GM18502 (cell line): ENCODE measurements at regions not wholly inside any gene's neighbourhood (a gene's known extent, or its start where the extent isn't known, plus 50 kb on each side); places are given as distances from the start of the nearest gene placed in this dataset.
"Not testable (repeated sequence)": the region's sequence is repeated elsewhere in the genome, so short reads cannot be mapped to it uniquely, and the experiment has no call there.

Experiments used
- ATAC-seq: cut with Tn5 transposase; IDR thresholded peaks from one replicate; pipeline ENCODE4 v1.9.1; 2021; ENCODE audit warnings: mild to moderate bottlenecking; ENCODE audit not compliant: unreplicated experiment, poor library complexity

DNA sequence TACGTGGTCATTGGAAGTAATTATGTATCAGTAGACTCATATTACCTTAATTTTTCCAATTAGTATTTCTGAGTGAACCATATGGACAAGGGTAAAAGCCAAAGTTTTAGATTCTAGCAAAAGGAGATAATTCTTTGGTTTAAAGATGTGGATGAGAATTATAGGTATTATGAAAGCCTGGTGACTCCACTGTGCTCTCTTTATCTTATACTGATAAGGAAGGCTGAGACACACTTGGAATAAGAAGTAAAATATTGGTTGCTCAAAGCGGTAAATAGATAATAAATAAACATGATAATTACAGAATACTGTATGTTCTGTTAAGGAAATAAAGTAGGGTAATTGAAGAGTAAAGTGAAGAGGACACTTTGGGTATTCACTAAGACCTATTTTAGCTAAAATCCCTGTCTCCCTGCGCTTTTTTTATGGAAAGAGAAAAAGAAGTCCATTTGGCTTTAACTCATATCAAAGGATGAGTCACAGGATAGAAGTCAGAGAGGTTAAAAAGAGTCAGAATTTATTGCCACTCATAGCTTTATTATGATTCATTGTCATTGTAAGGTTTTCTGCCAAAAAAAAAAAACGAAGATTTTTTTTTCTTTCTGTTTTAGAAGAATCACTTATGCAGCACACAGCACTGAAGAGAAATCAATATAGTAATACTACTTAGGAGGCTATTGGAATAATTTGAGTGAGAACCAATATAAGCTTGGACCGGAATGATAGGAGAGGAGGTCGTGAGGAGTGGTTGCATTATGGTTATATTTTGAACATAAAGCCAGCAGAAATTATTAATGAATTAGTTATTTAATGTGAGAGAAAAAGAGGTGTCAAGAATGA lies 2463.1 kb downstream of the ARAP2 start:
- ATAC-seq = no peak

DNA sequence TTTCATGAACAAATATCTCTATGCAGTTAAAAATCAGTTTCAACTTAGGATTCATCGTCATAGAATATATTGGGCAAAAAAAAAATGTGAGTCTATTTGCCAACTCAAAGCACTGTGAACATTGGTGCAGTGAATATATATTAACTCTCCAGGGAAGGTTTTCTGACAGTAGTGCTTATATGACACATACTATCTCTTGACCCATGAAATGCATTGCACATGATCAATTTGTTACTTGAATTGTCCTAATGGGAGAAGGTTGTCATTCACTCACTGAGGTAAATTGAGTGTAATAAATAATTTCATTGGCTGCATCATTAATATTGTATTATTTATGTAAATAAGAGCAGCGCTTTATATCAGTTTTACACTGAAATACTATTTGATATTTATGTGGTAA lies 2458.5 kb downstream of the ARAP2 start:
- no peak for ATAC-seq

DNA sequence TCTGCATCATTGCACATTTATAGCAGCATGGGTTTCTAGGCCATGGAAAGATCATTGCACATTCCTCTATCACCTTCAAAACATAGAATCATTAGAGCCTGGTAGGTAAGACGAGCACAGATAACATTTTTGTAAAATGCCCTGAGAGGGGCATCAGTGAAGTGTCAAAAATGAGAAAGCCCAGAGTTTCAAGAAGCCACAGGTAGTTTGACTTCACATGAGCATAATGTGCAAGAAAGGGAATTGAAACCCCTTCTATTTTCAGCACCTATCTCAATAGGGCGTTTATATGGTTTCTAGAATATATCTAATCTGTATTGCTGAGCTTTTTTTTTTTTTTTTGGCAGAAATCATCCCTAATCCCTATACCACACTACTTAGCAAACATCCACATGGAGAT lies 2441.7 kb downstream of the ARAP2 start:
- no peak for ATAC-seq

DNA sequence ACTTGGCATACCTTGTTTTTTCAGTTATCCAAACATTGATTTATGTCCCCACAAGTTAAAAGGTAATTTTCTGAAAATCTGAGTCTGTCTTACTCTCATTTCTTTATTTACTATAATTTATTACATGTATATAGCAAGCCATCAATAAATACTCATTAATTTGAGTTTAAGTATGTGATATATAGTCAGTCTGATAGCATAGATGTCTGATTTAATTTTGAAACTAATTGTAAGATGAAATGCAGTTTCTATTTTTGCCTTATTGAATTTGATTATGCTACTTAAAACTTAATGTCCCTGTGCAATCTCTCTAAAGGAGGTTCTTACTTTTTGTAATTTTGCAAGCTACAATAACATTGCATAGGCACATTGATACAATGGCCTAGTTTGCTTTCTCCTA lies 2418.6 kb downstream of the ARAP2 start:
- no peak for ATAC-seq

DNA sequence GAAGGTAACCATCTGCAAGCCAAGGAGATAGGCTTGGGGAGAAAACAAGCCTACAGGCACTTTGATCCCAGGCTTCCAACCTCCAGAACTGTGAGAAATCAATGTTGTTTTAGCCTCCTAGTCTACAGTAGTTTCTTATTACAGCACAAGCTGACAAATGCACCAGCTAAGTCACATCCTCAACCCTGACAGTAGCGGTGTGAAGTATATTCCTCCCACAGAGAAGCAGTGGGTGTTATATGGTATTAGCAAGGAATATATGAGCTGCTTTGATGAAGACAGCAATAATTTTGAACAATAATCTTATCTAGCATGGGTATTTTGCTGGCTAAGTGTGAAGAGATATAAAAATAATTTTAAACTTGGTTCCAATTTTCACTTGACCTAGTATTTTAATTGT lies 2415.0 kb downstream of the ARAP2 start:
- ATAC-seq = not testable (repeated sequence)

DNA sequence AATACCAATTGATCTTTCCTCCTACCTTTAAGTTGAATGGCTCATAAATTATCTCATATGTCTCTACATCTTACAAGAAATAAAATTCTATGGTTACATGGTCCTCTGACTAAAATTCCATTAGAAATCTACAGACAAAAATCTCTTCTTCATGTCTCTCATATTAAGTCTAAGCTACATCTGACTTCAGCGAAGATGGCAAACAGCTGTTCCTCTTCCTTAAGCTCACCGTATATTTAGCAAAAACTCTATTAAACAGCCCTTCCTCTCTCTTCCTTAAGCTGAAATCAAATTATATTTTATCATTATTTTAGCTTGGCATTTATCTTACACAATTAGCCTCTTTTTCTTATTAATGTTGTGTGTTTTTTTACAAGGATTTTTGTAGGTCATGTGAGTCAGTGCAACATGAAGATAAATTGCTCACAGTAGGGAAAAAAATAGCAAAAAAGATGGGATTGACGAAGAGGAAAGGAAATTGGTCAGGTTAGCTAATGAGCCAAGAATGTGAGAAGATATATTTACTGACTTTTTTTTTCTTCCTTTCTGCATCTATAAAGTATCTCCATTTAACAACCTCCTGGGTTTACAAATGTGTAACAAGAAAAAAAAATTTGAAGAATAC lies 2412.8 kb downstream of the ARAP2 start:
- no peak for ATAC-seq

DNA sequence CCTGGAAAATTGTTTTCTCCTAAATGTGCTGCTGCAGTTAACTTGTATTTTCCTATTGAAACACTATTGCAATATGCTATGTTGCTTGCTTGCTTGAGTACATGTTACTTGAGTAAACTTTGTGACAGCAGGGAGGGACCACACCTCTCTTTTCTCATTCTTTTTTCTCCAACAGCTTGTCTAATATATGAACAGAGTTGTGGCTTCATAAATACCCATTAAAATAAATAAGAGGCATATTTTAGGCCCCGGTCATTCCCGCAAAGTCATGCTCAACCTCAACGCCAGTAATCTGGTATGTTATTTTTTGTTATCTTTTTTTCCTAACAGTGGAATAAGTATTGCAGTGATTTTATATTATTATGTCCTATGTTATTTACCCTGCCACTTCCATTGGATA lies 2408.6 kb downstream of the ARAP2 start:
- not testable (repeated sequence) for ATAC-seq

DNA sequence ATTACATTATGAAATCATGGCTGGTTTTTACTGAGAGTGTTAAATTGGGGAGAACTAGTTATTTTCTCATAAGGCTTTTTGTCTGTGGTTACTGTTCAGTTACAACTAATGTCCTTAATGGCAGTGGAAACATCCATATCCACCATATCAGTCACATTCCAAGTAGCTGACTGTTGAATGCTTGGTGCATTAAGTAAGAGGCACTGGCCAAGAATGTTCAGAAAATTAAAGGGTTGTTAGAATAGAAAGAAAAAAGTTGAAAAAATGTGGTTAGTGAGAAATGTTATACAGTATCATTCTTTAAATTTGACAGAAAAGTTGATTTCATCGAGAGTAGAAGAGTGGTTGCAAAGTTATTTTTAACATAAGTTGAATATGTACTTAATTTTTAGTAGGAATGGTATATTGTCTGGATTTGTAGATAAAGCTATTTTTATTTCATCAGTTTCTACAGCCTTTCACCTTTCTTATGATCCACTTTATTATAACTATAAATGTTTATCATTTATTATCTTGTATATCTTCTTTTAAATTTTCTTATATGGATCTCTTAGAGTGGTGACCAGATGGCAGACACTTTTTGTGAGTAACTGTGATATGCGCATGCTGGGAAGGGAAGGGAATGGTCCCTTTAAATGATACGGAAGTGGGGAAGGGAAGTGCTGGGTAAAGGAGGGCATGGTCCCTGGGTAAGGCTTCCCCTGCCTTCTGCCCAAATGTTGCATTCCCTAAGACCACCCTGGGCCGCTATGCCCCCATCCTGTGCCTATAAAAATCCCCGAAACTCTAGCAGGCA lies 2407.1 kb downstream of the ARAP2 start:
- no peak for ATAC-seq

DNA sequence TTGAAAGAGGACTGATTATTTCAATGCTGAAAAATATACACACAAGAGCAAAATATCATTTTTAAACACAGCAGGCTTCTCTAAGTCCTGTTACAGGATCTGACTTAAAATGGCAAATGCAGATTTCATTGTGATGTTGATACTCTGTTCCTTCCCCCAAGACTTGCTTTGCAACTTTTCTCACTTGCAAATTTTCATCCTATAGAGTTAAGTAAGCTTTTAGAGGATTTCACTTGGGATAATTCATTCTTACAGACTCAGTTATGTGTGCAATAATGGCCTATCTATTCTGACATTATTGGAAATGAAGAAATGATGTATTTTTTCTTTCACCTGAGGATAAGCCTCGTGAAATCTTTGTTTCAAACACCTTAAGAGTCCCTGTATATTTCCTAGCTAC lies 2403.2 kb downstream of the ARAP2 start:
- ATAC-seq = no peak

DNA sequence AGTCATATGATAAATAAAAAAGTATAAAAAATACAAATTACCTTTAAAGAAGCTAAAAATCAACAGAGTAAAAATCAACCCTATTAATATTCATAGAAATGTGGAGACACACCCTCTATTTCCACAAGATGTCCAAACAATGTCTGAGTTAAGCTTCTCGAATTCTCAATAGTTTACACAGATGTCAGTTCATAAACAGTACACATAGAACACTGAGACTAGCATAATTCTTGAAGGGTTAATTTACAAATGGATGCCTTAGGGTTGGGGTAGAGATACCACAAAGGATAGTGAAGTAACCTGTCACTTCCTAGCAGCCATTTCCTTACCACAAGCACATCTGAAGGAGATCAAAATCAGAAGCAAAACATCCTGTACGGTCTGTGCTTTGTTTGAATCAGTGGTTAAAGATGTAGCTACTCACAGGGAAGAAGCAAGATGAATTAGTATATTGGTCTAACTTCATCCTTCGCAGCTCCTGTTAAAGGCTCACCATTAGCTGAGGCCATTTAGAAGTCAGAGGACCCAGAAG lies 2393.9 kb downstream of the ARAP2 start:
- ATAC-seq = no peak

DNA sequence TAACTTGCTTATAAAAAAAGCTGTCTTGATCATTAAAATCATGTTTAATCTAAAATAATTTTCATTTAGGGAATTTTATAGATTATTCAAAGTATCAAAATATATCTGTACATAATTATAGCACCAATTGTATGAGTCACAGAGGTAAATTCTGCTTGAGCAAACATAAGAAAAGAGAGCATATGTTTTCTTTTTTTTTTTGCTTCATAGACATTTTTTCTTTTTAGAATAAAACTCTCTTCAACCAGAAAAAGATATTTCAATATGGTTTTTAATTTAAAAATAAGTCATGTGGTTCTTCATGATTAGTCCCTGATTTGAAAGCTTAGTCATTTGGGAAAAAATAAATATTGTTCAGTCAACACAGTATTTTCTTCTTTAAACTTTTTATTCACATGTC lies 2390.6 kb downstream of the ARAP2 start:
- ATAC-seq = not testable (repeated sequence)

DNA sequence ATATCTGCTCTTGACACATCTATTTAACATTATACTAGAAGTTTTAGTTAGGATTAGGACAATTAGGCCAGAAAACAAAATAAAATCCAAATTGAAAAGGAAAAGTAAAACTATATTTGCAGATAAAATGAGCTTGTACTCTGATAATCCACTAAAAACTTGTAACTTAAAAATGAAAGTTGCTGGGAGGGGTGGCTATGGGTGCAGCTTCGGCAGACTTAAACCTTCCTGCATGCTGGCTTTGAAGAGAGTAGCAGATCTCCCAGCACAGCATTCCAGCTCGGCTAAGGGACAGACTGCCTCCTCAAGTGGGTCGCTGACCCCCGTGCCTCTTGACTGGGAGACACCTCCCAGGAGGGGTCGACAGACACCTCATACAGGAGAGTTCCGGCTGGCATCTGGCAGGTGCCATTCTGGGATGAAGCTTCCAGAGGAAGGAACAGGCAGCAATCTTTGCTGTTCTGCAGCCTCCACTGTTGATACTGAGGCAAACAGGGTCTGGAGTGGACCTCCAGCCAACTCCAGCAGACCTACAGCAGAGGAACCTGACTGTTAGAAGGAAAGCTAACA lies 2379.9 kb downstream of the ARAP2 start:
- ATAC-seq = no peak

DNA sequence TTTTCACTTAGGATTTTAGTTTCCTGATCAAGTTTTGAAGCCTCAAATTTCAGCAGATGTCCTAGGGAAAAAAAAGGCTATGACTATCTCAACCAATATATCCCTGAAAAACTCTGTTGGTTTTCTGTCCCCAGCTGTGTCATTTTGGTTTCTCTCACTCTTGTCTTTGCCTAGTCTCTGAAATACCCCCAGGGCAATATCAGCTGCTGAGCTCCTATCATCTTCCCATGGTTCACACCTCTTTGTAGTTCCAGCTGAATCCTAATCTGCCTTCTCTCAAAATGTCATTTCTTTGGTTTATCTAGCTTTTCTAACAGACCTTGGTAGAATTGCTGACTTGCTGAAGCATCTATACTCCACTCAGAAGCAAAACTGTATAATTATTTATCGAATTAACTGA lies 2370.5 kb downstream of the ARAP2 start:
- ATAC-seq = no peak

DNA sequence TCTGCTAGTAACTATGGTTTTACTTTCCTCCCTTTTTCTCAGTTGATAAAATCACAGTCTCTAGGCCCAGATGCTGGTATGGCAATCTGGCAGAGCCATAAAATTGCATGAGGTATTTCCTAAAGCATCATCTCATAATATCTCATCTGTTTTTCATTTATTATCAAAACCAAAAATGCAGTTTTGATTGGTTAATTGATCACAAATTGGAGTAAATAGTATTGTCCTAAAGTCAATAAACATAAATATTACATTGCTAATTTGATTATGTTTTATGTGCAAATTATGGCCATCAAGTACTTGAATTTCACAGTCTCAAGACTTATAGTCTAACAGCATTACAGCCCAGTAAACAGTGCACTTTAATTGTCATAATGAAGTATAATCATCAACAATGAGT lies 2365.6 kb downstream of the ARAP2 start:
- ATAC-seq = no peak

DNA sequence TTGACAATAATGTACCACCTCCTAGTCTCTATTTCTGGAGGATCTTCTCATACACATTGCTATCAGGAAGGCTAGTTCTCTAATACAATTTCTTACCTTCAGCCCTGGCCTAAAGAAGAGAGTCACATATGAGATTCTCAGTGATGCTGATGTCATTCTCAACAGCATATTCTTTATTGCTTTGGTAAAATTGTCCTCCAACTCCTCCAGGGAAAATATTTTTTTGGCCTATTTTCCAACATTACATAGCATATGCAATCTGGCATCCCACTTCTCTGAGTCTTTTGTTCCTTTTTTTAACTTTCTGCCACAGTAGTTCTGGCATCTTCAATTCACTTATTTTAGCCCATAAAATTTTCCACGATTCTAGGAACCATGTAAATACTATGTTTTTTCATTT lies 2363.1 kb downstream of the ARAP2 start:
- no peak for ATAC-seq

DNA sequence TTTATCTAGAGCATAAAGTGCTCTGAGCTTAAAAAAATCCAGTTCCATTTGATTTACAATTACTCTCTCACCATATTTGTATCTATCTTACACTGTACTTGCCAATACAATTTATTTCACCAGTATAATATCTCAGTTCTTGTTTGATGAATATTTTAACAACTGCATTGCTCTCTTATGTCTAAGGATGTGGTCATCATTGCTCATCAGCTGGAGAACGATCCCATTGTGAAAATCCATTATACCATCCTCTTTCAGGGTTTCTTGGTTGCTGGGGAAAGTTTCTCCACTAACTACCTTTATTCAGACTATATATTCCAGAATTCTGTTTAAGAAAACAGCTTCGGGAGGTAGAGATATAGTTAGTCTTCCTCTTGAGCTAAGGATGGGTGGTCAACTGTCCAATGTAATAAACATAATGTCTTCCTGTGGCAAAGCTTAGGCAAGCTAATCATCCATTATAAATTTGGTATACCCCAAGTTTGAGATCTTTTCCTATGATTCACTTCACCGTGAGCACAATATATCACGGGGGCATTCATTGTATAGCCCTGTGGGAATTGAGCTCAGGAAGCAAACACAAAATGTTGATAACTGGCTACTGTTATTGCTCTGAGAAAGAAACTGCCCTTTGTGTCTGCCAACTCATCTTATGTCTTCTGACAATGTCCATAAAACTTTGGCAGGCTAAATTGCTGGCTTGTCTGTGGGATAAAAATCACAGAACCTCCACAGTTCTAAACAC lies 2361.9 kb downstream of the ARAP2 start:
- ATAC-seq = no peak

DNA sequence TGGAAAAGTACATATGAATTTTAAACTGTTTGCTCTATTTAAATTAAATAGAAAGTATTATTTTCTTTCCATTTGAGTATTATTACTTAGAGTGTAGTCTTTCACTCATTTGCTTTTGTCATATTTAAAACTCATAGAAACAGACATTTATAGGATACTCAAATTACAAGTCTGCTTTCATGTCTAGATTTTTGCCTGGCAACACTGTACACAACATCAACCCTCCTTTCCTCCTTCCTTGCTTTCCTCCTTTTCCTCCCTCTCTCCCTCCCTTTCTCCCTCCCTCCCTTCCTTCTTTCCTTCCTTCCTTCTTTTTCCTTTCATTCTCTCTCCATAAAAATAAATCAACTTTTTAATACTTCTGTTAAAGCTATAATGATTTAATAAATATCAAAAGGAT lies 2361.2 kb downstream of the ARAP2 start:
- no peak for ATAC-seq

DNA sequence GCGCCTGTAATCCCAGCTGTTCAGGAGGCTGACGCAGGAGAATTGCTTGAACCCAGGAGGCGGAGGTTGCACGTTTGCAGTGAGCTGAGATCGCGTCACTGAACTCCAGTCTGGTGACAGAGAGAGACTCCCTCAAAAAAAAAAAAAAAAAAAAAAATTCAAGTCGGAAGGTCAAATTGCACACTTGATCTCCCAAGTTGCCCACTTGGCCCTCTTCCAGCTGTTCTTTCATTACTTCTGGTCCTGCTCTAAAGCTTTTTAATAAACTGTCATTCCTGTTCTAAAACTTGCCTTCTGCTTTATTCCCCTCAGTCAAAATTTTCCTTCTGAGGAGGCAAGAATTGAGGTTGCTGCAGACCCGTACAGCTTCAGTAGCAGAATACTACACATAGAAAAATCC lies 2358.0 kb downstream of the ARAP2 start:
- ATAC-seq = no peak

DNA sequence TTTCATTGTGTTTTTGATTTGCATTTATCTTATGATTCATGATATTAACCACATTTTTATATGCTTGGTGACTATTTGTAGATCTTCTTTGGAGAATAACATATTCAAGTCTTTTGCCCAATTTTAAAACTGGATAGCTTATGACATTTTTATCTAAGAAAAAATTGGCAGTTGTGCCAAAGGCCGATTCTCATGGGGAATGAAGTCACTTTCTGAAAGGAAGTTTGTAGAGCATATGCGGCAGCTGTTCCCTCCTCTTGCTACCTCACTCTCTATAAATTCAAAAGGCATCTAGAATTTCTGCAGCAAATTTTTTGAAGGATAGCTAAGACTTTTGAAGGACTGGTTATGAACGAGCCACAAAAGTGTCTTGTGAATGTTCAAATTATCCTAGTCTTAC lies 2353.5 kb downstream of the ARAP2 start:
- ATAC-seq = no peak

DNA sequence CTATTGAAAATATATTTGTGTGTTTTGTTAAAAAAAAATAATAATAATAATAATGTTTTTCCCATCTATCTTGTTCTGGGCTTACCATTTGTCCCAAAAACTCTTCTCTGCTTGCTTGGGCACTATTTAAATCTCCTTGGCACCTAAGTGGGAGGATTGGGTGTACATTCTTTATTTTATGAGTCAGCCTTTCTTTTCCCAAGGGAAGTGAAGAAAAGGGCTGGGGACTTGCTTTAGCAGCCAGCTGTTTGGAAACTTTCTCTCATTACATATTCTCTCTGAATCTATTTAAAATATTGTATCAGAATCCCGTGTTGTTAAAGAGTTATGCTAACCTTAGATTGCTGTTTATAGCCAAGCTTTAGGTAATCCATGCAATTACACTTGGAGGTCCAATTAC lies 2332.4 kb downstream of the ARAP2 start:
- no peak for ATAC-seq
